Frontal cortex (tissue), 3 donors: ENCODE measurements at regions not wholly inside any gene's neighbourhood (a gene's known extent, or its start where the extent isn't known, plus 50 kb on each side); places are given as distances from the start of the nearest gene placed in this dataset.

Experiments used
- DNase-seq, 2 donors: peaks; one replicate each; pipeline ENCODE4 v3.0.0; 2012; ENCODE audit warnings: low spot score in 2 of 2
- FAIRE-seq: peaks from 2 replicates; lab custom pipeline; 2012; peaks lifted over from hg19 to GRCh38; lab: Jason Lieb, UNC
- donor health status: control.
- donor health status: control.
- donor health status: control.

DNA sequence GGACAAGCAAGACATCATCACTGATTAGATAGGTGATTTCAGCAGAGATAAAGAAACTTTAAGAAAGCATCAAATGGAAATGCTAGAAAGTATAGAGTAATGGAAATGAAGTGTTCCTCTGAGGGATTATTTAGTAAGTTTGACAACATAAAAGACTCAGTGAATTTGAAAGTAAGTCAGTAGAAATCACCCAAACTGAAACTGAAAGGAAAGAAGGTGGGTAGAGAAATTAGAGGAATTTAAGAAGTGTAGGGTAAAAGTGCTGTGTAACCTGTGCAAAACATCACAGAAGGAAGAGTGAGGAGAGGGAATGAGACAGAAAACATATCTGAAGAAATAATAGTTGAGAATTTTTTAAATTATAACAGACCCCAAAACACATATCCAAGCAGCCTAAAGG, 343.1 kb downstream of the CBLN2 start:
- no peak for DNase-seq
- no peak for FAIRE-seq

DNA sequence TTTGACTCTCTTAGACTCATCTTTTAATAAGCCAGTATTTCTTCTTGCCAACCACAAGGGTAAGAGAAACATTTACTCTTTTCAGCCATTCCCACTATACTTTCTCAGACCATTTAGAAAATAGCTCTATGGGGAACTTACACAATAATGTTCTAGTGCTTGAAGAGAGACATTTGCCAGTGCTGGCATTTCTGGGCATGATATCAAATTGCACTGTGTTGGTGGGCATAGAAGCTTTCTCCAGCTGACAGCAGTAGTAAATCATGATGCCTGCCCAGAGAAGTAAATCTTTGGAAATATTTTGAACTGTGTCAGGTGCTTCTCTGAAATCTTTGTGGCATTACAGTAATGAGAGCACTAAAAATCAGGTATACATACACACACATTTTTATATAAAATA, 346.6 kb downstream of the CBLN2 start:
- FAIRE-seq (no peak), DNase-seq (no peak)

DNA sequence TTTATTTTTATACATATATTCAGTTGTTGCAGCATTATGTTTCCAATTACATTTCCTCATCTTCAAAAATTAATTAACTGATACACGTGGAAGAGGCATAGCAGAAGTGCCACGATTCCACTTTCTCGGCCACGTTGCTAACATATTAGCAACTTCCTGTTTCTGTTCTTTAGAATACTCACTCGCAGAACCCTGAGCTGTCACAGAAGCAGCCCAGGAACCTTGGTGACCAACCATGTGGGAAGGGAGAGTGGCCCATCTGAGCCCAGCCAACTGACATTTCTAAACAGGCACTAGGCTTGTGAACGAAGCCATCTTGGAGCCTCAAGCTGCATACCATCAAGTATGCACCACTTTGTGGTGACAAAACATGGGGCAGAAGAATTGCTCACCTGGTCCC, 350.1 kb downstream of the CBLN2 start:
- FAIRE-seq: no peak
- DNase-seq: no peak

DNA sequence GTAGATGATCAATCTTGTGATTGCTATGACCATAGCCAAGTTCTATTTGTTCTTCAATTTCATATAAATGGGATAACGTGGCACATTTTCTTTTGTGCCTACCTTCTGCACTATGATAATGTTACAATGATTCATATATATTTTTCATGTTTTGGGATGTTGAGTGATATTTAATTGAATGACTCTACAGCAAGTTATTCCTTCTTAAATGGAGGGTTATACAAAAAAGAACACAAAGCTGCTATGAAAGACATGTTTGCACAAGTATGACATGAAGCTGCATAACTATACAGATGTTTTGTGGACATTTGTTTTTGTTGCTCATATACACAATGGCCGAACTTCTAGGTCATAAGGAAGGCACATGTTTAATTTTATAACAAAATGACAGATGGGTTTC, 356.2 kb downstream of the CBLN2 start:
- FAIRE-seq (no peak), DNase-seq (no peak)

DNA sequence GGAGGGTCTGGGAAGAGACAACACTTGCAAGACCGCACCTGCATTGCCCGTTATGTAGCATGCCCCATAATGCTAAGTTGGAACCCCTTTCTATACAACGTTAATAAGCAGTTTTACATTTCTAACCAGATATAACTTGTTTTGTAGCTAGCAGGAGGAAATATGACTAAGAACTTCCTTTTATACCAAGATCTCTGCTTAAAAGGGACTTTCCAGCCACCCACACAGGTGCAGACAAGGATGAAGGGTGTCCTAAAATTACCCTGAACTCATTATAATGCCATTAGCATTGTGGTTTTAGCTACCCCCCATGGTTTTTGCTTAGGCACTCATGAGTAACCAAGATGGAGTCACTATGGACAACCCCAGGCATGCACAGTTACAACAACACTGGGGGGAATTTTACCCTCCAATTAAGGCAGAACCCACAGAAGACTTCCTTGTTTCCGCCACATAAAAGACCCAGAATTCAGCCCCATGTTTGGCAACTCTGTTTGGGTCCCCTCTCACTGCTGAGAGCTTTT, 362.8 kb downstream of the CBLN2 start:
- DNase-seq: no peak
- FAIRE-seq: no peak

DNA sequence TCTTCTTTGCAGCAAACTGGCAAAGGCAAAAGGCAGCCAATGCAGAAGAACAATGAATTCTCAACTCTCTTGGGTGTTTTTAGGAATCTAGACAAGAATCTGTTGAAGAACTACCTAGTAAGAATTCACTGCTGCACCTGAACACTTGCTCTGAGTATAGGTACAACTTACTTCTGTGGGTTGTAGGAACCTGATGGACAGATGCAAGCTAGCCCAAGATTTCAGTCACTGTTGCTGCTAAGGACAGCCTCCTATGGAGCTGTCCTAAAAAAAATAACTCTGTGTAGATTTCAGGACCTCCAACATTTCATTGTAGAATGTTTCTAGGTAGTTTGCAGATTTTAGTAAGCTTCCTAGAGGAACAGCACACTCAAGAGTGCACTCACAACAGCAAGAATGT, 363.5 kb downstream of the CBLN2 start:
- no peak for FAIRE-seq
- no peak for DNase-seq

DNA sequence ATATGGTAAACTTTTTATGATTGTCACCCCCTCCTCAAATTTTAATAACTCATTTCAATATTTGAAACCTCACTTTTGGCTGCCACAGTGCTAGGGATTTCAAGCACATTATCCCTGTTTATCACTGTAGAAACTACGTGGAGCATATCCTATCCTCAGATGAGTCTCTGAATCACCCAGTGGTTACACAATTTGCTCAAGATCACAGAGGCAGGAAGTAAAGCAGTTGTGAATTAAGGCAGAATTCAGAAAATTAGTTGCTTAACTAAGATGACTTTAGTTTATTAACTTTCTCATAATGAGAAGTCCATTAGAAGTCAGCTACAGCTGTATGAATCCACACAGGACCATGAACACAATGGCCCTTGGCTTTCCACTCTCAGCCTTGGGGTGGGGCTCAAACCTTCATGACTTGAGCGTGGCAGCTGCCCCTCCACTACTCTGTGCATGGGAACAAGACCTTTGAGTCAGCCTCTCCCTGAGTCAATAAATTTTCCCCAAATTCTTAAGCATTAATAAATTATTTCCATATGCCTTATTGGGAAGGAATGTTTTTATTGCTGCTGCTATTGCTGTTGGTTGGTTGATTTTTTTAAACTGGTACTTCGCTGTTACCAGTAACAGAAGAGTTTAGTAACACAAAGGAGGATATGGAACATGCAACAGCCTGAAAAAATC, 369.0 kb downstream of the CBLN2 start:
- no peak for DNase-seq
- FAIRE-seq: no peak

DNA sequence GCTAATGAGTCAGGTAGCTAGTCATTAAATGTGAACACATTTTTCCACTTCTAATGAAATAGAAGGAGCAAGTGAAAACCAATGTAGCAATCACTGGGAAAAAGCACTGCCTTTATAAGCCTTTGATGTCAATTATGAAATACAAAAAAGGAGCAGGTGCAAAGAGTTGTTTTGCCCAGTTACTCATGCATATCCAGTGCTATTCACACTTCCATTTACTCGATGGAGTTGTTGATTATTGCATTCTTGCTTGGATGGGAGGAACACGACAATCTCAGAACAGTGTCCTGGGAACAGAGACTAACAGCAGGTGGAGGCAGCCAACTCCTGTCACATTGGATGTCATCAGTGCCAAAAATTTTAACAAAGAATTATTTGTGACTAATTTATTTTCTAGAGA, 372.5 kb downstream of the CBLN2 start:
- no peak for DNase-seq
- FAIRE-seq: no peak

DNA sequence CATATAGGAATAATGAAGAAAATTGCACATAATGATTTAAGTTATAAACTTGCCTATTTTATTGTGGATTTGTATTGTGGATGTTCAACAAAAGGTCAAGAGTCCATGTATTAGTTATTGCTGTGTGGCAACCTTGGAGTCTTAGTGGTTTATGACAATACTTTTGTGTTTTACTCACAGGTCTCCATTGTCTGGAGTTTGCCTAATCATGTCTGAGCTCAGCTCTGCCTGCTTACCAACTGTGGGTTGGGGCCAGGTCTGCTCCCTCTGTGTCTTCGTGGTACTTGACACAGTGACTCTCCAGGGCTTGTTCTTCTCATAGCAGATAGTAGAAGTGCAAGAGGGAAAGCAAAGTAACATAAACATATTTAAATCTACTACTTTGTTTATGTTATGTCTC, 382.5 kb downstream of the CBLN2 start:
- DNase-seq (no peak), FAIRE-seq (no peak)

DNA sequence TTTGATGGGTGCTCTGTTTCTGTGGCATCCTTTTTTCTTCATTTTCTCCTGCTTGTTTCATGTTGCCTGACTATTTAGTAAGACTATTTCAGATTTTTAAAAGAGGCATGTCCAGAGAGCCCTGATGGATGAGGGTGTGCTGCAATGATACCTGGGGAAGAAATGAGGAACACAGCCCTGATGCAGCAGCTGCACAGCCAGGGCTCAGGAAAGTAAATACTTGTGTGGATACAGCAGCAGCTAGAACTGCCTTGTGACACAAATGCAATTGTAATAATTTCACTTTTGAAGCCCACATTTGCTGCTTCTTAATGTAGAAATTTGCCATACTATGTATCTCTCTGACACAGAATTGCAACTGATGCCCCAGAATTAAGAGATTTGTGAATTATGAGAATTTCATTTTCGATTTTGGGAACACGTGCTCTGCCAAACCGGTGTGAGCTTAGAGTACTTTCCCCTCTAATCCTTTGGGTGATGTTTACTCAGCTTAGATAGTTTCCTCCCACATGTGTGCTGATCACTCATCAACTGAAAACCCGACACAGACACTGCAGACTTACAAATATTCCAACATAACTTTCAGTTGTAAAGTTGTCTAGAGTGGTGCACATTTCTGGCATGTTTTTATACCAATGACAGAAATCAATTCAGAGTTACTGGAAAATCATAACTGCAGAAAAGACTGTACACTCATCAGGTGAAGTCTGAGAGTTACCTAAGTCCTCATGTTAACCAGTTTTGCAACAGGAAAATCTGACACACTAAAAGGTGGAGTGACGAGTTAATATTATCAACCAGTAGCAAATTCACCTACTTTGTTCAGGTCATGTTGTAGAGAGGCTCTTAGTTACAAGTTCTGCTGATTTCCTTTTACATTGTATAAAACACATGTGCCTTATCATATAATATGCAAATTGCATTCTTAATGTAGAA, 383.4 kb downstream of the CBLN2 start:
- FAIRE-seq: no peak
- DNase-seq: no peak

DNA sequence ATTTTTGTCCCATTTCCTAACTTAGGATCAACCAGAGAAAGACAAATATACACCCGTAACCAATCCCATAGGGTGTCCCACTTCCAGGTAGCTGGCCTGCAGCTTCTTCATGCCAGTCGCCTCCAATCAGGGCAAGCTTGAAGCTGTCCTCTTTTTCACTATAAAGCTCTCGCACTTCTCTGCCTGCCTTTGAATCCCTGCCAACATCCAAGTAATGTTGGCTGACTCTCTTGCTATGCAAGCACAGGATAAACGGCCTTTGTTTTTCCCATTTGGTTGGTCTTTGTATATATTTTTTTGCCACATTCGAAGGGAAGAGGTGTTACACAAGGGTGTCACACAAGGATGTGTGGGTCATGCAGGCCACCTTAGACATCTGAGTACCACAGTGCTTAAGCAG, 388.8 kb downstream of the CBLN2 start:
- DNase-seq: peak in 1 of 2 donors; percentile 3
- no peak for FAIRE-seq

DNA sequence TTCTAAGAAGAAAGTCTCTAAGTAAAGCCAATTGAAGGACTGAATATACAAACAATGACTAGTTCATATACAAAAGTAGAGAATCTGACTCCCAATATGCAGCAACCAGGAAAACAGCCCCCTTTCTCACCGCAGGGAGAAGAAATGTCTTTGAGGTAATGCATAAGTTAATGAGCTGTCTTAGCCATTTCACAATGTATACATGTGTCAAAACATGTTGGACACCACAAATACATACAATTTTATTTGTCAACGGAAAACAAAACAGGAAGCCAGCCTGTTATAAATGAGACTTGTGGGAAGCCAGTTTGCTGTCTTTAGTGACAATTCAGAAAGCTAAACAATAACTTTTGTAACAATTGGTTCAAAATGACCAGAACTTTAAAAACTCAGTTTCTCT, 389.2 kb downstream of the CBLN2 start:
- FAIRE-seq: no peak
- no peak for DNase-seq

DNA sequence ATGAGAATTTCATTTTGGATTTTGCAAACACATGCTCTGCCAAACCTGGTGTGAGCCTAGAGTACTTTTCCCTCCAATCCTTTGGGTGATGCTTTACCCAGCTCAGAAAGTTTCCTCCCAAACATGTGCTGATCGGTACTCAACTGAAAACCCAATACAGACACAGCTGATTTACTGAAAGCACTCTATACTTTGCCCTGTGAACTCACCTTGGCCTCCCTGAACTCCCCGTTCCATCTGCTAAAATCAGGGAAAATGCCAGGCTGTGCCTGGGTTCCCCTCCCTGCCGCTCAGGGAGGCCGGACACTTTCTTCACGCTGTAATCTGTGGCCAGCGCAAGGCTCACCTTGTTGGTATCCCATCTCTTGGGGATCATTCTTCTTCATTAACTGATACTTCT, 391.2 kb downstream of the CBLN2 start:
- FAIRE-seq (no peak), DNase-seq (no peak)

DNA sequence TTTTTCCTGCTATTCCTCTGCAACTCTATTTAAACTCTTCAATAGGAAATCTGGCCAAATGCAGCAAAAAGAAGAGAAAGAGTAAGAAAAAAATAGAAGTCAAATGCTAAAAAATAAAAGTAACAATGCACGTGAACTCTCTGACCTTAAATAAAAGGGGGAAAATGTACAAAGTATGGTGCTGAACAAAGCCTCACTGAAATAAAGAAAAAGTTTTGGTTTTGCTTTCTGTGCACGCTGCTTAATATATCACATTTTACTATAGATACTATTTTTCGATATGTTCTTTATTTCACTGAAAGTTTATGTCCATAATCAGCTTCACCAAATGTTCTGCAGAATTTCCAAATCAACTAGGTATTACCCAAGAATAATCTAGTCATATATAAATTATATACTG, 396.3 kb downstream of the CBLN2 start:
- no peak for FAIRE-seq
- DNase-seq: no peak

DNA sequence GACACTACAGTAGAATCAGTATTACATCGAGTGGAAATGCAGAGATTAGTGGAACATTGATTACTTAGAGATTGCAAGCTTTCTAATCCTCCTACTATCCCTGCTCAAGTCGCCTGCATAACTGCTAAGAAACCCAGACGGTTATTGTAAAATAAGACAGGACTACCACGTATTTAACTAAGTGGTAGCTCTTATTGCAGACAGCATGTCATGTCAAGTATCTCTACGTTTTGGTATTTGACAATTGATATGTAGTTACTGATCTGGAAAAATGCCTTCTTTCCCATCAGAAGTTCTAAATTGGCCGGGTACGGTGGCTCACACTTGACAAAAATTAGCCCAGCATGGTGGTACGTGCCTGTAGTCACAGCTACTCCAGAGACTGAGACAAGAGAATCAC, 404.1 kb downstream of the CBLN2 start:
- FAIRE-seq (no peak), DNase-seq (no peak)

DNA sequence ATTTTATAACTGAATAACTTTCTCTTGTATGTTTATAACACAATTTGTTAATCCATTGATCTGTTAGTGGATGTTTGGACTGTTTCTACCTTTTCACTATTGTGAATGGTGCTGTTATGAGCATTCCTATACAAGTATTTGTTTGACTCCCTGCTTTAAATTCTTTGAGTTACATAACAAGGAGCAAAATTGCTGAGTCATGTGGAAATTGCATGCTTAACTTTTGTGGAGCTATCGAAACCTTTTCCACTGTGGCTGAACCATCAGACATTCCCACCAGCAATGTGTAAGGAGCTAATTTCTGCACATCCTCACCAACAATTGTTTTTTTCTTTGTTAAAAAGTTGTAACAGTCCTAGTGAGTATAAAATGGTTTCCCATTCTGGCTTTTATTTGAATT, 415.5 kb downstream of the CBLN2 start:
- no peak for FAIRE-seq

DNA sequence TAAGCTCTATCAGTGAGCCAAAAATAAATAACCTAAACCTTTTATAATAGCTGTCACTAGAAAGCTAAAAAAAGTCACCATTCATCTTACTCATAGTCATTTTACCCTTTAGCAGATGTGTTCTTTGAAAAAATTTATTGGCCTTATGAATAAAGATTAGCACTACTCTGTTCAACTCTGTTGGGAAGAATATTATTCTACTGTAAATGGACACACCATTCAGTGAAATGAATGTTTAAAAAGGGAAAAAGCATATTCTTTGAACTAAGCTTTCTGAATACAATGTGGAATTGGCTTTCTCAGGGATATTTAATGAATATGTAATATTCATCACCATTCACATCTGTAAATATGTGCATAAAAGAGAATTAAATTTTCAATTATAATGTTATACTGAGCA, 422.0 kb downstream of the CBLN2 start:
- DNase-seq: no peak
- FAIRE-seq: peak; percentile 68

More for the DNA sequence above, 415.5 kb downstream of the CBLN2 start:
- DNase-seq: no peak

DNA sequence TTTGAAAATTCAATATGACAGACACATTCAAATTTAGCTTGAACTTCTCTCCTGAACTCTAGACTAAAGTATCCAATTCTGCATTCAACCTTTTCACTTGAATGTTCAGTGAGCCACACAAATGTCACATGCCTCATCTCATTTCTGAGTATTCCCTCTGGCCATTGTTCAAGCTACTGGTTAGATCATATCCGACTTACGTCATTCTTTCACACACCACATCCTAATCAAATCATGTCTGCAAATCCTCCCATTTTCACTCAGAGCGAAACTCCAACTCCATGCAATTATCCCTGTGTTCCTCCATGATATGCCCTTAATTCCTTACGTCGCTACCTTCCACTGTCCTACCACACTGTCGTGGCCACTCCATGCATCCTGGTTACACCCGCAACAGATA, 425.1 kb downstream of the CBLN2 start:
- no peak for DNase-seq
- no peak for FAIRE-seq

DNA sequence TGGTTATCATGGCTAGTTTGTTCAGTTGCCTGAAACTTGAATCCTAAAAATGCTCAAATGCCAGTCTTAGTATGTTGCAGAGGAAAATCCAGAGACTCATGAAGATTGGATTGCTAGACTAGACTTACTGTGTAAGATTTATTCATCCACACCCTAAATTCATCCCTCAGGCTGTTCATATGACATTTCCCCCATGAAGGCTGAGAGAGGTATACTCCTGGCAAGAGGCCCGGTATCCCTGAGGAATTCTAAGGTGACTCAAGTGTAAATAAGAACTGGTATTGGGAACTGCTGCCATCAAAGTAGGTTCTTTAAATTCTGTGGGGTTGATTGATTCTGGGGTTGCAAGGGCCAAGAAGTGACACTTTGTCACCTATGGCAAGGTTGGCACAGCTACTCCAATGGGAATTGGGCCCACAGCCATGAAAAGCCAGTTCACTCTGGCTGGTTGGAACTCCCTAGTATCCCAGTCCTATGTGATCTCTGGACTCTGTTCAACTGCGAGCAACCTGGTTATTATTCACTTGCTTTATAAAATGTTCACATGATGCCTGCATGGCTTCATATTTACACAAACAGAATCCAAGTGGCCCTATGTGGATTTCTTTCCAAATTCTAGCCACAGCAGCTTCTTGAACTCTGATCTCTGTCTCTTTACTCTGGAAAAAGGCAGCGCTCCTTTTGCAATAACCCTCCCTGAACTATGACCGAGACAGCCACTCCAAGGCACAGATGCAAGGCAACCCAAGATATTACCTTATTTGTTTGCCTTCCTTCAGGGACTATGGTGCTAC, 429.1 kb downstream of the CBLN2 start:
- DNase-seq (no peak), FAIRE-seq (no peak)

DNA sequence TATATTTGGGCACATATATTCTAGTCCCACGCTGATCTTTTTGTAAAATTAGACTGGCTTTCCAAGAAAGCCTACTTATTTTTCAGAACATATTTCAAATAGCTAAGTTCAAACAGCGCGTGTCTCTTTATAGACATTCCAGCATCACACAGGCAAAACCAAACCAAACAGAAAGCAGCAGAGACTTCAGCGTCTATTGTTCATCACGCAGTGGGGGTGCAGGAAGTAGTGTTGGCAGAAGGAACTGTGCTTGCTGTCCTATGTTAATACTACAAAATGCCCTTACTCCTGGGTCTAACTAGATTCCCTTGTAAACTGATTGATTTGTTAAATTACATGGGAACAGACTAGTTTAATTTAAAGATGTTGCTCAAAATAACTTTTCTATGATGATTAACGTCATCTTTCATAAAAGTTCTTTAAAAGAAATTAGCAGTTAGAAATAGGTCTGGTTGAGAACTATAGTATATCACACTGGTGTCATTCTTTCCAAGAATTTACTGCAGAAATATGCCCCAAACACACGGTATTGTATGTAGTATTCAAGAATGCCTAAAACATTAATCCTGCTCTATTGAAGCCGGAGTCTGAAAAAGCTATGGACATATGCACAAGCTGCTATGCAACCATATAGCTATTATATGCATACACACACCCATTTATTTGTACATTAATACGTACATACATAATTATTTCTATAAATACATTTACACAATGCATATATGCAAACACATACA, 436.3 kb downstream of the CBLN2 start:
- DNase-seq (peak in 1 of 2 donors; percentile 3), FAIRE-seq (no peak)
